Right lobe of liver (tissue), 4 donors: ENCODE measurements at regions not wholly inside any gene's neighbourhood (a gene's known extent, or its start where the extent isn't known, plus 50 kb on each side); places are given as distances from the start of the nearest gene placed in this dataset.

Experiments
- POLR2A ChIP-seq: fragments of 450-650 bp; IDR thresholded peaks from one replicate; pipeline ENCODE4 v1.6.1; 2017; ENCODE audit warnings: antibody characterized with exemption, mild to moderate bottlenecking
- TF ChIP-seq, protein P1 (sequence below), 4 donors: fragments of 200-600 bp in 3 of 4; fragments of 450-650 bp in 1 of 4; IDR thresholded peaks; one replicate each; pipeline versions ENCODE4 v1.5.1 to v1.8.0; 2016 to 2022; ENCODE audit warnings: antibody characterized with exemption in 4 of 4, mild to moderate bottlenecking in 2 of 4
- donor health status: DM: no; HTN: no; CAD: no.
- donor health status: DM: no; HTN: no; CAD: no.
- donor health status: DM: no; HTN: yes; CAD: no.

DNA sequence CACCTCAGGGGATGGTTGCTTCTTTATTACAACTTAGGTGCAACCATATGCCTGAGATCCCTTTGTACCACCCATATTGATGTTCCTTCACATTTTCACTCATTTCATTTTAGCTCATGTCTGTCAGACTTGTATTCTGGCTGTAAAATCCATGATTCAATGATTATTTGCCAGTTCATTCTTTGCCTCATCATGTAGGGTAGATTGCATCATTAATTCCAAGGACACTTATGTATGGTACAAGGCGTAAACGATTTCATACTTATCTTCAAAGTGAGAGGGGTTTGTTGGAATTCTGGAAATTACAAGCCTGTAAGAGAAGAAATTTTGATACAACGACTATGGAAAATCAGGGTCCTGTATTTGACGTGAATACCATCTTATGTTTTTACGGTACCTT lies 685.0 kb upstream of the FANCL start:
- TF ChIP-seq, protein P1, sequence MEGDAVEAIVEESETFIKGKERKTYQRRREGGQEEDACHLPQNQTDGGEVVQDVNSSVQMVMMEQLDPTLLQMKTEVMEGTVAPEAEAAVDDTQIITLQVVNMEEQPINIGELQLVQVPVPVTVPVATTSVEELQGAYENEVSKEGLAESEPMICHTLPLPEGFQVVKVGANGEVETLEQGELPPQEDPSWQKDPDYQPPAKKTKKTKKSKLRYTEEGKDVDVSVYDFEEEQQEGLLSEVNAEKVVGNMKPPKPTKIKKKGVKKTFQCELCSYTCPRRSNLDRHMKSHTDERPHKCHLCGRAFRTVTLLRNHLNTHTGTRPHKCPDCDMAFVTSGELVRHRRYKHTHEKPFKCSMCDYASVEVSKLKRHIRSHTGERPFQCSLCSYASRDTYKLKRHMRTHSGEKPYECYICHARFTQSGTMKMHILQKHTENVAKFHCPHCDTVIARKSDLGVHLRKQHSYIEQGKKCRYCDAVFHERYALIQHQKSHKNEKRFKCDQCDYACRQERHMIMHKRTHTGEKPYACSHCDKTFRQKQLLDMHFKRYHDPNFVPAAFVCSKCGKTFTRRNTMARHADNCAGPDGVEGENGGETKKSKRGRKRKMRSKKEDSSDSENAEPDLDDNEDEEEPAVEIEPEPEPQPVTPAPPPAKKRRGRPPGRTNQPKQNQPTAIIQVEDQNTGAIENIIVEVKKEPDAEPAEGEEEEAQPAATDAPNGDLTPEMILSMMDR (IDR thresholded peaks at IDR 0.05): no peak
- no peak for TF ChIP-seq POLR2A
